Lung (tissue), 11 donors: ENCODE measurements at regions not wholly inside any gene's neighbourhood (a gene's known extent, or its start where the extent isn't known, plus 50 kb on each side); places are given as distances from the start of the nearest gene placed in this dataset.

Experiments
- ATAC-seq: fragments of 200-7000 bp; cut with Tn5 transposase; one replicate; pipeline ENCODE4 v1.9.1; 2020; ENCODE audit warnings: moderate number of reproducible peaks; ENCODE audit not compliant: insufficient read depth, low FRiP score
- DNase-seq, 3 donors: peaks; one replicate each; pipeline ENCODE4 v3.0.0-alpha.2; 2013 to 2017
- H3K27ac ChIP-seq, 2 donors: one replicate each; pipeline ENCODE4 v1.5.1; 2013; ENCODE audit warnings: mild to moderate bottlenecking in 2 of 2, moderate library complexity in 2 of 2, control low read depth in 1 of 2, inconsistent platforms in 1 of 2, low read depth in 1 of 2, low read length in 1 of 2
- H3K27me3 ChIP-seq, 3 donors: one replicate each; pipeline ENCODE4 v1.5.1; 2013; ENCODE audit warnings: low read length in 2 of 3; ENCODE audit not compliant: control insufficient read depth in 3 of 3, insufficient read depth in 3 of 3
- H3K36me3 ChIP-seq, 4 donors: one replicate each; pipeline ENCODE4 v1.5.1; 2013; ENCODE audit warnings: low read length in 4 of 4, mild to moderate bottlenecking in 1 of 4, moderate library complexity in 1 of 4; ENCODE audit not compliant: control insufficient read depth in 4 of 4, insufficient read depth in 4 of 4
- H3K4me1 ChIP-seq, 5 donors: one replicate each; pipeline ENCODE4 v1.5.1; 2013; ENCODE audit warnings: low read length in 5 of 5, mild to moderate bottlenecking in 2 of 5, moderate library complexity in 1 of 5; ENCODE audit not compliant: control insufficient read depth in 5 of 5, insufficient read depth in 5 of 5
- H3K4me3 ChIP-seq: one replicate; pipeline ENCODE4 v1.5.1; 2013; ENCODE audit warnings: mild to moderate bottlenecking, control low read depth, moderate library complexity
- H3K9ac ChIP-seq, 2 donors: one replicate each; pipeline ENCODE4 v1.5.1; 2013; ENCODE audit warnings: low read length in 2 of 2, control low read depth in 1 of 2; ENCODE audit not compliant: insufficient read depth in 1 of 2
- H3K9me3 ChIP-seq, 4 donors: one replicate each; pipeline ENCODE4 v1.5.1; 2013; ENCODE audit warnings: low read length in 3 of 4, mild to moderate bottlenecking in 1 of 4, moderate library complexity in 1 of 4; ENCODE audit not compliant: control insufficient read depth in 4 of 4, insufficient read depth in 3 of 4
- WGBS, 2 donors: extraction: QIAGEN DNeasy Blood & Tissue Kit; methylation state at CpG; one replicate each; pipeline ENCODE4 v1.1.7; 2013; 5-methylcytosine and 5-hydroxymethylcytosine counted together
- TF ChIP-seq, protein P1 (sequence below): IDR thresholded peaks from 2 replicates; pipeline ENCODE4 v1.5.1; 2012; ENCODE audit warnings: mild to moderate bottlenecking; ENCODE audit errors: control extremely low read depth, extremely low read depth
- donor health status: control.
- donor health status: control.
- donor health status: Bipolar disorder and iron deficiency.
- donor health status: healthy.
- donor health status: DM: yes; HTN: yes; CAD: no.

DNA sequence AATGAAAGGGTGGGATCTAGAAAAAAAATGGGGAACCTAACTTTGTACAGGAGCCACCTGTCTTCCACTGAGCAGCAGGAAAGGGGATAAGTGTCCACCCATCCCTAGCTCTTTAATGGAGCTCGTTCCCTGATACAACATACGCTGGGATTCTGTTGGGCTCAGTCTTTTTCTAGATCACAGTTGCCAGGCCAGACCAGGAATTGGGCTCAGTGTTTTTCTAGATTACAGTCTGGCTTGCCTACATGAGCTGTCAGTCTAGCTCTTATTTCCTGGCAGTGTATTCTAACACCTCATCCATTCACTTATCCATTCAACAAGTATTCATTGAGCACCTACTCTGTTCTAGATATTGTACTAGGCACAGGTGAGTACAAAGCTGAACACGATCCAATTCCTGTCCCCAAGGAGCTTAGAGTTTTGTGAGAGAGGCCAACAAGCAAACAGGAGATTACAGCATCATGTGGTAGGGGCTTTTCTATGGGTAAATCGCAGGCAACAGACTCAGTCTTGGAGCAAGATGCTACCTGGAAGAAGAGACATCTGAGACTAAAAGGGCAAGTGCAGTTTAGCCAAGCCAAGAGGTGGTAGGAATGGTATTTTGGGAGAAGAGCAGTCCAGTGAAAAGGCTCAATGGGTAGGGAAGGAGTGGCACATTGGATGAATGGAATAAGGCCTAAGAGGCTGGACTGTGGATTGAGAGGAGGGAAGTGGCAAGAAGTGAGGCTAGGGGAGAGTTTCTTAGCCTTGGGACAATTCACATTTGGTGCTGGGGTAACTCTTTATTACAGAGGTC is 138.0 kb upstream of the HS3ST2 start:
- H3K27me3 ChIP-seq: no peaks in the 10 kb centered on the region
- ATAC-seq: no peak
- 80 to 84% methylated on average over 4 of the region's 4 CpGs for WGBS, 2 donors

DNA sequence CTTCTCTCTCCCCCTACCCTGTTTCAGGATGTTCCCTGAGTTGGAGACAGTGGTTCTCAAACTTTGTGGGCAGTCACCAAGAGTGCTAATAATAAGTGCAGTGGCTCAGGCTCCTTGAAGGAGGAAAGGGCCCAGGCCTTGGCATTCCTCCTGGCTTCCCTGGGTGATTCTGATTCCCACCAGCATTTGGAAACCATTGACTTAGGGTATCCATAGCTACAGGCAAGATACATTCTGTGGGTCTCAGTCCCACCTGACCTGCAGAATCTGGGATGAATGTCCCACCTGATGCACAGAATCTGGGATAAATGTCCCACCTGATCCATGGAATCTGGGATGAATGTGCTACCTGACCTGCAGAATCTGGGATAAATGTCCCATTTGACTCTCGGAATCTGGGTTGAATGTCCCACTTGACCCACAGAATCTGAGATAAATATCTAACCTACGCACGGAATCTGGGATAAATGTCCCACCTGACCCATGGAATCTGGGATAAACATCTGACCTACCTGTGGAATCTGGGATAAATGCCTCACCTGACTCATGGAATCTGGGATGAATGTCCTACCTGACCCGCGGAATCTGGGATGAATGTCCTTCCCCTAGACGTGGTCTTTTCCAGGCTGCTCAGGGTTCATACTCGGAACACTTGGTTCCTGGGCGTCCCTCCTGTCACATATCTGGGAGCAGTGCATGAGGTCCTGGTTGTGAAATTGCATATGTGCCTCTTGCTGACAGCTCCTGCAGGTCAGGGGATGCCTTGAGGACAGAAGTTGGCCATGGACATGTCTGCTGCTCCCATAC is 136.7 kb upstream of the HS3ST2 start:
- 90 to 96% methylated on average over 8 of the region's 8 CpGs for WGBS, 2 donors
- Histone ChIP-seq H3K9ac (no peak overlapping the region), H3K27ac (no peak overlapping the region), H3K27me3 (no peaks in the 10 kb centered on the region), H3K4me1 (no peaks in the 10 kb centered on the region), H3K9me3 (peaks cover 0 to 6% (median 0%) of the 10 kb centered on the region in 4 donors), H3K36me3 (no peaks in the 10 kb centered on the region), H3K4me3 (no peak overlapping the region)
- ATAC-seq (no peak), DNase-seq (no peak)
- TF ChIP-seq, protein P1, sequence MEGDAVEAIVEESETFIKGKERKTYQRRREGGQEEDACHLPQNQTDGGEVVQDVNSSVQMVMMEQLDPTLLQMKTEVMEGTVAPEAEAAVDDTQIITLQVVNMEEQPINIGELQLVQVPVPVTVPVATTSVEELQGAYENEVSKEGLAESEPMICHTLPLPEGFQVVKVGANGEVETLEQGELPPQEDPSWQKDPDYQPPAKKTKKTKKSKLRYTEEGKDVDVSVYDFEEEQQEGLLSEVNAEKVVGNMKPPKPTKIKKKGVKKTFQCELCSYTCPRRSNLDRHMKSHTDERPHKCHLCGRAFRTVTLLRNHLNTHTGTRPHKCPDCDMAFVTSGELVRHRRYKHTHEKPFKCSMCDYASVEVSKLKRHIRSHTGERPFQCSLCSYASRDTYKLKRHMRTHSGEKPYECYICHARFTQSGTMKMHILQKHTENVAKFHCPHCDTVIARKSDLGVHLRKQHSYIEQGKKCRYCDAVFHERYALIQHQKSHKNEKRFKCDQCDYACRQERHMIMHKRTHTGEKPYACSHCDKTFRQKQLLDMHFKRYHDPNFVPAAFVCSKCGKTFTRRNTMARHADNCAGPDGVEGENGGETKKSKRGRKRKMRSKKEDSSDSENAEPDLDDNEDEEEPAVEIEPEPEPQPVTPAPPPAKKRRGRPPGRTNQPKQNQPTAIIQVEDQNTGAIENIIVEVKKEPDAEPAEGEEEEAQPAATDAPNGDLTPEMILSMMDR: no peak

More for the DNA sequence above, 138.0 kb upstream of the HS3ST2 start:
- H3K36me3 ChIP-seq: no peaks in the 10 kb centered on the region
- TF ChIP-seq, protein P1: no peak
- no peak overlapping the region for H3K27ac ChIP-seq
- H3K4me1 ChIP-seq: no peaks in the 10 kb centered on the region
- H3K9me3 ChIP-seq: peaks cover 0 to 6% (median 0%) of the 10 kb centered on the region in 4 donors
- no peak overlapping the region for H3K9ac ChIP-seq
- DNase-seq: no peak
- no peak overlapping the region for H3K4me3 ChIP-seq

DNA sequence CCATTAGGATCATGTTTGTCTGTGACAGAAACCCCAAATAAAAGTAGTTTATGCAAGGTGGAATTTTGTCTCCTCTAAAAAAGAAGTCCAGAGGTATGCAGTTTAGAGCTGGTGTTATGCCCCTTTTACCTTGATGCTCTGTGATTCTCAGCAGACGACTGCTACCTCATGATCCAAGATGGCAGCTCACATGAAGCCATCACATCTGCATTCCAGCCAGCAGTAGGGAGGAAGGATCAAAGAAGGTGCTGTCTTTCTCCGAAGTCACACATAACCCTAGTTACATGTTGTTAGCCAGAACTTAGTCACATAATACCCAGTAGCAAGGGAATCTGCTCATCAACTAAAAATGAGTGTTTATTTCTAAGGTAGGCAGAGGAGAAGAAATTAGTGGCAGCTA is 135.7 kb upstream of the HS3ST2 start:
- no peak for ATAC-seq
- Histone ChIP-seq H3K27ac (no peak overlapping the region), H3K9ac (no peak overlapping the region), H3K4me3 (no peak overlapping the region), H3K36me3 (no peaks in the 10 kb centered on the region), H3K4me1 (no peaks in the 10 kb centered on the region), H3K9me3 (peaks cover 0 to 4% (median 0%) of the 10 kb centered on the region in 4 donors), H3K27me3 (no peaks in the 10 kb centered on the region)
- TF ChIP-seq, protein P1: no peak
- 86 to 88% methylated on average over 2 of the region's 2 CpGs for WGBS, 2 donors
- DNase-seq: no peak
